Endometrium (tissue), 2 donors: ENCODE measurements at regions not wholly inside any gene's neighbourhood (a gene's known extent, or its start where the extent isn't known, plus 50 kb on each side); places are given as distances from the start of the nearest gene placed in this dataset.

ENCODE experiments used
- FAIRE-seq: peaks from 2 replicates; lab custom pipeline; 2012; peaks lifted over from hg19 to GRCh38; lab: Jason Lieb, UNC
- donor health status: control.
- donor health status: control.

- peak; percentile 88 for FAIRE-seq
Measured at GRCh38 chr7:81606078-81606863, 163.6 kb downstream of the HGF start.

- no peak for FAIRE-seq
Measured at GRCh38 chr7:81605493-81605892, 164.4 kb downstream of the HGF start.

- FAIRE-seq: no peak
Measured at GRCh38 chr7:81604808-81605174, 165.1 kb downstream of the HGF start.

- no peak for FAIRE-seq
Measured at GRCh38 chr7:81604075-81604807, 165.6 kb downstream of the HGF start.

GRCh38 chr7:81600608-81601007 is 169.2 kb downstream of the HGF start:
- no peak for FAIRE-seq

- FAIRE-seq: no peak
Measured at GRCh38 chr7:81598951-81599350, 170.9 kb downstream of the HGF start.

GRCh38 chr7:81594767-81595166 is 175.1 kb downstream of the HGF start:
- no peak for FAIRE-seq

GRCh38 chr7:81590131-81590530 is 179.7 kb downstream of the HGF start:
- no peak for FAIRE-seq

GRCh38 chr7:81584667-81585066 is 185.2 kb downstream of the HGF start:
- no peak for FAIRE-seq

GRCh38 chr7:81583882-81584533 is 185.8 kb downstream of the HGF start:
- no peak for FAIRE-seq

GRCh38 chr7:81583090-81583489 is 186.8 kb downstream of the HGF start:
- no peak for FAIRE-seq

GRCh38 chr7:81577642-81578340 is 192.1 kb downstream of the HGF start:
- FAIRE-seq: peak; percentile 23

GRCh38 chr7:81574723-81575326 is 195.0 kb downstream of the HGF start:
- no peak for FAIRE-seq

- no peak for FAIRE-seq
Measured at GRCh38 chr7:81573932-81574331, 195.9 kb downstream of the HGF start.

GRCh38 chr7:81573128-81573527 is 196.7 kb downstream of the HGF start:
- FAIRE-seq: no peak

- no peak for FAIRE-seq
Measured at GRCh38 chr7:81562581-81562980, 207.3 kb downstream of the HGF start.

- no peak for FAIRE-seq
Measured at GRCh38 chr7:81560708-81561107, 209.1 kb downstream of the HGF start.

GRCh38 chr7:81549484-81550016 is 220.3 kb downstream of the HGF start:
- no peak for FAIRE-seq

- no peak for FAIRE-seq
Measured at GRCh38 chr7:81534996-81535395, 234.9 kb downstream of the HGF start.

- no peak for FAIRE-seq
Measured at GRCh38 chr7:81534446-81534845, 235.4 kb downstream of the HGF start.

GRCh38 chr7:81533931-81534330 is 235.9 kb downstream of the HGF start:
- FAIRE-seq: no peak

- FAIRE-seq: no peak
Measured at GRCh38 chr7:81533426-81533825, 236.4 kb downstream of the HGF start.
